Spleen (tissue), 7 donors: ENCODE measurements at regions not wholly inside any gene's neighbourhood (a gene's known extent, or its start where the extent isn't known, plus 50 kb on each side); places are given as distances from the start of the nearest gene placed in this dataset.

Experiments used
- POLR2A ChIP-seq, 3 donors: fragments of 450-650 bp; IDR thresholded peaks; one replicate each; pipeline ENCODE4 v1.5.1; 2017; ENCODE audit warnings: antibody characterized with exemption in 3 of 3, mild to moderate bottlenecking in 1 of 3
- TF ChIP-seq, protein P1 (sequence below), 11 experiments: fragments of 200-600 bp in 7 of 11; fragments of 450-650 bp in 4 of 11; sonication (generic) in 4 of 11; IDR thresholded peaks in 8 of 11; conservative IDR thresholded peaks in 3 of 11; 1 replicate in 7 of 11; 2 replicates in 4 of 11; pipeline versions ENCODE4 v1.4.0 to v1.8.0; 2016 to 2021; ENCODE audit warnings: antibody characterized with exemption in 11 of 11, inconsistent platforms in 4 of 11, mild to moderate bottlenecking in 1 of 11
- donor health status: DM: no; HTN: no; CAD: no; lungs with moderate emphysema.
- donor health status: DM: no; HTN: no; CAD: no.
- donor health status: DM: no; HTN: no; CAD: no.

DNA sequence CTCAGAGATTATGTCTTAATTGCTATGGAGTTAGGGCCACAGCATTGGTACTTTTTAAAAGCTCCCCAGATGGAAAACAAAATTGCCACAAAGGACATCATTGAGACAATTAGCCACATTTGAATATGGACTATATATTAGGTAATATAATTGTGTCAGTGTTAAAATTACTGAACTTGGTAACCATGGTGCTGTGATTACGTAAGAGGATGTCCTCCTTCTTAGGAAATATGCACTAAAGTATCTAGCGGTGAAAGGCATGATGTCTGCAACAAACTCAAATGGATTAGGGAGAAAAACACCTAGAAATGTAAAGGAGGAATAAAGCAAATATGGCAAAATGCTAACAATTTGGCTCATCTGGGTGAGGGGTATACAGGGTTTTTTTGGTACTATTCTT is 89.9 kb upstream of the PAK3 start:
- TF ChIP-seq POLR2A (IDR thresholded peaks at IDR 0.05), result no peak
- TF ChIP-seq, protein P1, sequence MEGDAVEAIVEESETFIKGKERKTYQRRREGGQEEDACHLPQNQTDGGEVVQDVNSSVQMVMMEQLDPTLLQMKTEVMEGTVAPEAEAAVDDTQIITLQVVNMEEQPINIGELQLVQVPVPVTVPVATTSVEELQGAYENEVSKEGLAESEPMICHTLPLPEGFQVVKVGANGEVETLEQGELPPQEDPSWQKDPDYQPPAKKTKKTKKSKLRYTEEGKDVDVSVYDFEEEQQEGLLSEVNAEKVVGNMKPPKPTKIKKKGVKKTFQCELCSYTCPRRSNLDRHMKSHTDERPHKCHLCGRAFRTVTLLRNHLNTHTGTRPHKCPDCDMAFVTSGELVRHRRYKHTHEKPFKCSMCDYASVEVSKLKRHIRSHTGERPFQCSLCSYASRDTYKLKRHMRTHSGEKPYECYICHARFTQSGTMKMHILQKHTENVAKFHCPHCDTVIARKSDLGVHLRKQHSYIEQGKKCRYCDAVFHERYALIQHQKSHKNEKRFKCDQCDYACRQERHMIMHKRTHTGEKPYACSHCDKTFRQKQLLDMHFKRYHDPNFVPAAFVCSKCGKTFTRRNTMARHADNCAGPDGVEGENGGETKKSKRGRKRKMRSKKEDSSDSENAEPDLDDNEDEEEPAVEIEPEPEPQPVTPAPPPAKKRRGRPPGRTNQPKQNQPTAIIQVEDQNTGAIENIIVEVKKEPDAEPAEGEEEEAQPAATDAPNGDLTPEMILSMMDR (IDR thresholded peaks at IDR 0.05 in 8 of 11, conservative IDR thresholded peaks at IDR 0.05 in 3 of 11), result no peak
